ENCODE measurements at regions not wholly inside any gene's neighbourhood (a gene's known extent, or its start where the extent isn't known, plus 50 kb on each side); places are given as distances from the start of the nearest gene placed in this dataset.
"Not testable (repeated sequence)": the region's sequence is repeated elsewhere in the genome, so short reads cannot be mapped to it uniquely, and the experiment has no call there.

DNA sequence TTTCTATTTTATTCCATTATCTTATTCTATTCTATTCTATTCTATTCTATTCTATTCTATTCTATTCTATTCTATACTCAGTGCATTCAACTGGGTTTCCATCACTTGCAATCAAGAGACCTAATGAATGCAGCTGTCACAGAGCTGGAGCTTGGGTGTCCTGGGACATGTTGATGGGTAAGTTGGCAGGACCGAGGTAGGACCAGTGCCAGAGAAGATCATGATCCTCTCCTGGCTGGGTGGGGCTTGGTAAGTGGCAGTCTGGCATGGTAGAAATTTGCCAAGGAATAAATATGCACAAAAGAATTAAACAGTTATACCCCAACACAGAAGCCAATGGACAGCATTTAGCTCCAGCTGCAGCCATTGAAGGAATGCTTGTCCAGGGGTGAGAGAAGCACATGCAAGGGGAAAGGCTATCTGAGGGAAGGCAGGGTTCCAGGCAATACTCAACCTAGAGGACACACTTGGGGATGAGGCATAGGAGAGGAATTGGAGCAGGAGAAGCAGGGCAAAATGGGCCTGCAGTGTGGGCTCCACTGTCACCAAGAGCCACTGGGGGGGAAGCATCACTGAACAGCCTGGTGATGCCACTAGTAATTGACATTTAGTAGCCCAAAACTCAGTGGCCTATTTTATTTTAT is 97.0 kb upstream of the CD82 start:
- no peak overlapping the region for H3K27ac ChIP-seq
- TF ChIP-seq, protein P1, sequence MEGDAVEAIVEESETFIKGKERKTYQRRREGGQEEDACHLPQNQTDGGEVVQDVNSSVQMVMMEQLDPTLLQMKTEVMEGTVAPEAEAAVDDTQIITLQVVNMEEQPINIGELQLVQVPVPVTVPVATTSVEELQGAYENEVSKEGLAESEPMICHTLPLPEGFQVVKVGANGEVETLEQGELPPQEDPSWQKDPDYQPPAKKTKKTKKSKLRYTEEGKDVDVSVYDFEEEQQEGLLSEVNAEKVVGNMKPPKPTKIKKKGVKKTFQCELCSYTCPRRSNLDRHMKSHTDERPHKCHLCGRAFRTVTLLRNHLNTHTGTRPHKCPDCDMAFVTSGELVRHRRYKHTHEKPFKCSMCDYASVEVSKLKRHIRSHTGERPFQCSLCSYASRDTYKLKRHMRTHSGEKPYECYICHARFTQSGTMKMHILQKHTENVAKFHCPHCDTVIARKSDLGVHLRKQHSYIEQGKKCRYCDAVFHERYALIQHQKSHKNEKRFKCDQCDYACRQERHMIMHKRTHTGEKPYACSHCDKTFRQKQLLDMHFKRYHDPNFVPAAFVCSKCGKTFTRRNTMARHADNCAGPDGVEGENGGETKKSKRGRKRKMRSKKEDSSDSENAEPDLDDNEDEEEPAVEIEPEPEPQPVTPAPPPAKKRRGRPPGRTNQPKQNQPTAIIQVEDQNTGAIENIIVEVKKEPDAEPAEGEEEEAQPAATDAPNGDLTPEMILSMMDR (conservative IDR thresholded peaks at IDR 0.05) = no peak

DNA sequence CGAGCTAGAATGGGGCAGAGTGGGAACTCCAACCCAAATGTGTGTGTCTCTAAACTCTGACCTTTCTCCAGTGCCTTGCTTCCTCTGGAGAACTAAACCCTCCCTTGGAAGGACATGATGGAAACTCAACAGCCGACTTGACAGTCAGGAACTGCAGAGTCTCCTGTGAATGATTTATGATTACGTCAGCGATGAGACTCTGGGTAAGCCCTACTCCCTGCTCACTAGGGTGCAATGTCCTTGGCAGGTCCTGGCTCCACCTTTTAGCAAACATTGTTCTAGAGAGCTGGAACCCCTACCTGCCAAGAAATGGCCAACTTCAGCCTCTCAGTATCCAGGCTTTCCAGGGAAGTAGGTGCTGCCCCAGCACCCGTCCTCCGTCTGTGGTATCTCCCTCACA is 96.1 kb upstream of the CD82 start:
- no peak overlapping the region for H3K27ac ChIP-seq
- TF ChIP-seq, protein P1 (conservative IDR thresholded peaks at IDR 0.05) = no peak

DNA sequence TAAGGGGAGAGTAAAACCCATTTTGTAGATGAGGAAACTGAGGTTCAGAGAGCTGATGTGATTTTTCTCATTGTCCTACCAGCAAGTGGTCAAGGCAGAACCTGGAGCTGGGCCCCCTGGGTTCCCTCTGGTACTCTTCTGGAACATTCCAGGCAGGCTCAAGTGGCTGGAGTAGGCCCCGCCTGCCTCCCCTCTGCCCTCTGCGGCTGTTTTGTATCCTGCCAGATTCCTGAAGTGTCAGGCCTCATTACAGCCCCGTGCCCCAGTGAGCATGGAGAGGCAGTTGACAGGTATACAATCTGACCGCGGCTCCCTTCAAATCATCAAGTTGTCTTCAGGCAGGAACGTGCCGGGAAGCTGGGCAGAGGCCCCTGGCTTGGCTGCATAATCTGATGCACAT is 94.6 kb upstream of the CD82 start:
- no peak overlapping the region for H3K27ac ChIP-seq
- TF ChIP-seq, protein P1 (conservative IDR thresholded peaks at IDR 0.05) = no peak

DNA sequence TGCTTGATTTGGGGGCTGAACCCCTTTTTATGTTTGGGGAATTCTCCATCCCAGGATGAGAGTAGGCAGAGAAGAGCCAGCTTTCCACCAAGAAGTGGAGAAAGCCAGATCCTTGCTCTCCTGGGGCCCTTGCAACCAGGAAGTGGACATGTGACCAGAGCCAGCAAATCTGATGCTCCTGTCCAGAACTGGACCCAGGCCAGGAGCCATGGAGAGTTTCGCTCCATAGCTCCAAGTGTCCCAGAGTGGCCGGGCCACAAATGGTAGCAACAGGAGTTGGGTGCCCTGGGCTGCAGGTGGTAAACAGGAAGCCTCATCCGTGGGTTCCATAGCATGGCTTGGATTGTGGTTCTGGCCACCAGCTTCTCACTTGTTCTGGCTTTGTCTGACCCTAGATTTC is 93.9 kb upstream of the CD82 start:
- no peak overlapping the region for H3K27ac ChIP-seq

DNA sequence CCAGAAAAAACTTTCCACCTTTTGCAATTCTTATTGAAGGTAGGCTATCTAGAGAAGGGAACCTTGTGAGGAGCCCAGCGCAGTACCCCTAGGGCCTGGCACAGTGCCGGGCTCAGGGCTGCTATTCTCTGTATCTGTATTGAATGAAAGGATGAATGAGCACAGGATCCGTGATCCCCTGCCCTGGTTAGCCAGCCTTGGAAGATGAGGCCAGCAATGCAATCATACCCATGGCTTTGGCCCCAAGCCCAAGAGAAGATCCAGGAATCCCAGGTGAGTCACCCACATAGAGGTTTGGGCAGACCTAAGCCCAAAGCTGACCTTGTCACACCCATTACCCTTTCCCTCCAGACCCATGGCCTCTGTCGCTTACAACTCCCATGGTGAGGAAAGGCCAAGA is 92.5 kb upstream of the CD82 start:
- no peak overlapping the region for H3K27ac ChIP-seq
- TF ChIP-seq, protein P1 (conservative IDR thresholded peaks at IDR 0.05) = no peak

More for the DNA sequence above, 93.9 kb upstream of the CD82 start:
- TF ChIP-seq, protein P1 (conservative IDR thresholded peaks at IDR 0.05) = no peak

DNA sequence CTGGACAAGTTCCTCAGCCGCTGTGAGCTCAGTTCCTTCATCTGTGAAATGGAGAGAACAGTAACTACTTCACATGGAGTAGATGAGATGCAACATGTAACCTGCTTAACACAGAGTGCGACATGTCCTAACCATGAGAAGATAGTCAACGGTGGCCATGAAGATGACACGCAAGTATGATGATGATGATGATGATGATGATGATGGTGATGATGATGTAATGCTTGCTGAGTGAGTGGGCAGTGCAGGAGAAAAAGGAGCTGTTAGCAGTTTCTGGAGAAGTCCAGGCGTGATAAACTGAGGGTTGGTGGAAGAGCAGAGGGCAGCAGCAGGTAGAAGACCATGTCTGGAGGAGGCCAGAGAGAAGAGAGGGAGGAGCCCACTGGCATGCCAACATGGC is 90.8 kb upstream of the CD82 start:
- H3K27ac ChIP-seq = no peak overlapping the region
- TF ChIP-seq, protein P1 (conservative IDR thresholded peaks at IDR 0.05) = no peak

DNA sequence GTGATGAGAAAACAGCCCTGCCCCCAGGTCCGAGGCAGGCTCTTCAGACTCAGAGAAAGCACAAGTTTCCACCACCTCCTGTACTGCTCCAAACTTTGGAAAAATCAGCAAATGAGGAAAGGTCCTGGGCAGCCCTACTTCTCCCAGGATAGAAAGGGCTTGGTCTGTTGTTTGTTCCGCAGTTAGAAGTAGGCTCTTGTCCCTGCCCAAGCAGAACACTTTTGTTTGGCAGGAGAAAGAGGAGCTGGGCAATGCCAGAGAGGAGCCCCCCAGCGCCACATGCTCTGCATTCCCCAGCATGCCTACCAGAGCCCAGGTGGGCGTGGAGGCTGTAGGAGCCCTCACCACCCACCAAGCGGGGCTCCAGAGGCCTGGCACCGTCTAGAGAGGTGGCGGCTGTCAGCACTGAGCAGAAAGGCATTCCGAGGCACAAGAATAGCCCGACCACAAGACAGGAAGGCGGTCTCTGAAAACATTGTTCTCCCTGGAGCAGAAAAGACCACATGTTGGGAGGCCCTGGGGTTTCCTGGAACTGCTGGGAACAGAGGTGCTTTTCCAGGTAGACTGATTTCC is 90.3 kb upstream of the CD82 start:
- no peak overlapping the region for H3K27ac ChIP-seq
- TF ChIP-seq, protein P1 (conservative IDR thresholded peaks at IDR 0.05) = no peak

DNA sequence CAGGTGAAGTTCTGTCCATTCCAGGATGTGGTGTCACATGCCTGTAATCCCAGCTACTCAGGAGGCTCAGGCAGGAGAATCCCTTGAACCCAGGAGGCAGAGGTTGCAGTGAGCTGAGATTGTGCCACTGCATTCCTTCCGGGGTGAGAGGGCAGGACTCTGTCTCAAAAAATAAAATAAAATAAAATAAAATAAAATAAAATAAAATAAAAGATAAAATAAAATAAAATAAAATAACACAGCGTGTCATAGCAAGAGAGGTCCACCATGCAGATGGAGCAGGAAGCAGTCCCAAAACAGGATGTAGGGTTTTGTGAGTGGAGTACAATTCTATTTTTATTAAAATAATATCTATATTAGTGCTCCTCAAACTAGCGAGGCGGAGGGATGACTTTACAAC is 83.1 kb upstream of the CD82 start:
- not testable (repeated sequence) for H3K27ac ChIP-seq

Data from VCaP (cell line).